Renal cortex interstitium (tissue), 11 donors: ENCODE measurements at regions not wholly inside any gene's neighbourhood (a gene's known extent, or its start where the extent isn't known, plus 50 kb on each side); places are given as distances from the start of the nearest gene placed in this dataset.
"Not testable (repeated sequence)": the region's sequence is repeated elsewhere in the genome, so short reads cannot be mapped to it uniquely, and the experiment has no call there.

Experiments used
- DNase-seq, 11 donors: peaks; one replicate each; pipeline ENCODE4 v3.0.0-alpha.2; 2013; ENCODE audit warnings: low read depth in 9 of 11, low spot score in 4 of 11; ENCODE audit errors: extremely low read depth in 1 of 11

DNA sequence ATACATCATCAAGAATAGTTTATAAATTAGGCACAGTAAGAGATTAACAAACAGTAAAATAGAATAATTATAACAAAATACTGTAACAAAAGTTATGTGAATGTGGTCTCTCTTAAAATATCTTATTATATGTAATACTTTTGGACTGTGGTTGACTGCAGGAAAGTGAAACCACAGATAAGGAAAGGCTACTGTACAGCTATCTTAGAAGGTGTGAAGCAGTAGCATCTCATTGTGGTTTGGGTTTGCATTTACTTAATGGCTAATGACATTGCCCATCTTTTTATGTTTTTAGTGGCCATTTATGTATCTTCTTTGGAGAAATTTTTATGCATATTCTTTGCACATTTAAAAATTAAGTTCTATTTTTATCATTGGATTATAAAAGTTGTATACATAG lies 296.4 kb upstream of the MAGI2 start:
- no peak for DNase-seq

DNA sequence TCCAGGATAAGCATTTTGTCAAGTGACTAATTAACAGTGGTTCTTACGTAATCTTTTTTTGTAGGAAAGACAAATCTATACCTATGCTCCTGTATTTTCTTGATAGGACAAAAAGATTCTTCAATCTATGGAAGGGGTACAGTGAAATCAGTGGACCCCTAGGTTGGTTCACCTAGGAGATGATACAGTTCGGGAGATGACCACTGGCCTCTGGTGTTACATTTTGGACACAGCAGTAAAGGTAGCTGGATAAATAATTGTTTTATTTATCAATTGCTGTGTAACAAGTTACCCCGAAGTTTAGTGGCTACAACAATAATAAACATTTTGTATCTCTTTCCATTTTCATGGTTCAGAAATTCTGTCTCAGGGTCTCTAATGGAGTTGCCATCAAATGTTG lies 288.2 kb upstream of the MAGI2 start:
- no peak for DNase-seq

DNA sequence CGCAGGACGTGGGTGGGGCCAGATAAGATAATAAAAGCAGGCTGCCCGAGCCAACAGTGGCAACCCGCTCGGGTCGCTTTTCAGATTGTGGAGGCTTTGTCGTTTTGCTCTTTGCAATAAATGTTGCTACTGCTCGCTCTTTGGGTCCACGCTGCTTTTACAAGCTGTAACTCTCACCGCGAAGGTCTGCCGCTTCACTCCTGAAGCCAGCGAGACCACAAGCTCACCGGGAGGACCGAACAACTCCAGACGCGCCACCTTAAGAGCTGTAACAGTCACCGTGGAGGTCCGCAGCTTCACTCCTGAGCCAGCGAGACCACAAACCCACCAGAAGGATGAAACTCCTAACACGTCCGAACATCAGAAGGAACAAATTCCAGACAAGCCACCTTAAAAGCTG lies 286.6 kb upstream of the MAGI2 start:
- no peak for DNase-seq

GRCh38 chr7:79739036-79739709 lies 285.7 kb upstream of the MAGI2 start:
- not testable (repeated sequence) for DNase-seq

DNA sequence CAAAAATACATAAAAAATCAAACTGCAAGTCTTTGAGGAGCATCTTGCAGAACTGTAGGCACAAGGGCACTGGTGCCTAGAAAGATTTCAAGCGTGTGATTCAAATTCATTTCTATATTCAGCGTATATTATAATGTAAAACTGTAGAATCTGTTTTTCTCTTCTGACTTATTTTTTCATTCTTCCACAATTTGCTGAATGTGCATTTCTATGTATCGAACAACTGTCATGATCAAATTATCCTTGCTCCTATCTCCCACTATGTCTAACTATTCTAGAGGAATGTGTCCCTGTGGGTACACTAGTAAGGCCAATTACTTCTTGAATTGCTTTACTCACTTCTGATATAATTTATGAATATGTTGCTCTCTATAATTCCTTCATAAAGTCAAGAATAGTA lies 283.0 kb upstream of the MAGI2 start:
- DNase-seq = no peak

GRCh38 chr7:79735012-79735411 lies 281.5 kb upstream of the MAGI2 start:
- no peak for DNase-seq

- no peak for DNase-seq
Measured at GRCh38 chr7:79734181-79734580, 280.7 kb upstream of the MAGI2 start.

DNA sequence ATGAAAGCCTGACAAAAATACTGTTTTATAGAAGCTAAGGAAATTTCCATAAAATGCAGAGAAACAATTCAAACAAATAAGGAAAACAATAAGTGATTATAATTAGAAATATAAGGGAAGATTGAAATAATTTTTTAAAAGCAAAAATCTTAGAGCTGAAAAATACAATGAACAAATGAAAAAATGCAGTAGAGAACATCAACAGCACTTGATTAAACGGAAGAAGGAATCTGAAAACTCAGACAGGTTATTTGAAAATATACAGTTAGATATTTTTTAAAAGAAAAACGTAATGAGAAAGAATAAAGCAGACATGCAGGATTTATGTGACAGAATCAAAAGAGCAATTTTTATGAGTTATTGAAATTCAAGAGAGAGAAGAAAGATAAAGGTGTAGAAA lies 279.1 kb upstream of the MAGI2 start:
- DNase-seq = no peak

DNA sequence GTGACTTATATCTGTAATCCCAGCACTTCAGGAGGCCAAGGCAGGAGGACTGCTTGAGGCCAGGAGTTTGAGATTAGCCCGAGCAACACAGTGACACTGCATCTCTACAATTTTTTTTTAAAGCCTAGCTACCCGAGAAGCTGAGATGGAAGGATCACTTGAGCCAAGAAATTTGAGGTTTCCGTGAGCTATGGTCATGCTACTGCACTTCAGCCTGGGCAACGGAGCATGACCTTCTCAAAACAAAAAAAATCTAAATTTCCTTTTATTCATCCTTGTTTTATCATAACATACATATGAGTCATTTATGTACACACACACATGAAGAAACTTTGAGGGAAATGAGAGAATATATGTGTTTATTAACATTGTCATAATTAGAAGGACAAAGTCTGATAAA lies 277.5 kb upstream of the MAGI2 start:
- no peak for DNase-seq

- peak in 5 of 11 donors; percentile 12 to 20 (median 13) for DNase-seq
Measured at GRCh38 chr7:79723833-79724618, 270.6 kb upstream of the MAGI2 start.

DNA sequence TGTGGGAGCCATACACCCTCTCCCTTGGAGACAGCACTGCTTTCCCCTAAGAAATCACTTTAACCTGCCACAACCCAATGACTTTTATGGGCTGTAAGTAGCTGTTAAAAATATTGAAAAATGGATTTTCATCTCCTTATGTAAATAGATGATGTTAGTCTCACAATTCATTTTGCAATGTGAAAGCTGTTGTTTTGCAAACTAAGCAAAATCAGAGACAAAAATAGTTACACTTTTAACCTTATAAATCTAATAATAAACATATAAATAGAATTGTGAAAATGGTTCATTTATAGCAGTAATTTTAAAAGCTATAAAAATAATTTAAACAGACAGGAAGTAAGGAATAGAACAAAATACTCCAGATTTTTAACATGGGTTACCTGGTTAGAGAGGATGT lies 268.8 kb upstream of the MAGI2 start:
- DNase-seq = no peak

- no peak for DNase-seq
Measured at GRCh38 chr7:79719216-79719615, 265.7 kb upstream of the MAGI2 start.

- DNase-seq = no peak
Measured at GRCh38 chr7:79716329-79716728, 262.9 kb upstream of the MAGI2 start.

DNA sequence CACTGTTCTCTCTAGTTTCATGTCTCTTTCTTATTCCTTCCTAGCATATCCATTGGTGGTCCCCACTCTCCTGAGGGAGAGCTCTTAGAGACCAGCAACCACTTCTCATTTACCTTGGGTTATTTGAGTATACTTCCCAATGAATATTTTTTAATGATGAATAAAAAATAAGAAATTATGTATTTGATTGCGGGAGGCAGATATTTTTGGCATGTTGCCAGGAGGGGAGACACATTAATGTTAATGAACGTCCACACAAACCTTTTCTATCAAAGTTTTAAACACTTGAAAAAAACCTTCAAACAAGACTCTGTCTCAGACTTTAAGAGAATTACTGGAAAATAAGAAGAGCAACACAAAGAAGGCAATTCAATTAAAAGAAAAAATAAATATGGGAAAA lies 260.6 kb upstream of the MAGI2 start:
- DNase-seq = no peak

DNA sequence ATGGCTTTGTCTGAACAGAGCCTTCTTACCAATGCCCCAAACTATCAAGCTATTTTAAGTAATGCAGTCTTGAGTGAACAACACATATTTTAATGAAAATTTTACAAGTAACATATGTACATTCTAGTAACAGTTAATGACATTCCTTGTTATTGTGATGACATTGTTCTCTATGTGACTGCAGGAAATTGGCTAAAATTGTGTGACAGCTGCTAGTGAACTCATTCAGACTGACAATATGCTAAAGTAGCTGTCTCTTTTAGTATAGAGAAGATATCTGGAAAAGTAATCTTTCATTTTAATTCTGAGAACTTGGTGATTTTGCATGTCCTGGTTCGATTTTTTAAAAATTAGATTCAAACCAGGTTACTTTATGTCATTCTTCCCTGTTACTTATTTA lies 259.8 kb upstream of the MAGI2 start:
- no peak for DNase-seq

GRCh38 chr7:79711660-79712059 lies 258.2 kb upstream of the MAGI2 start:
- DNase-seq = no peak

DNA sequence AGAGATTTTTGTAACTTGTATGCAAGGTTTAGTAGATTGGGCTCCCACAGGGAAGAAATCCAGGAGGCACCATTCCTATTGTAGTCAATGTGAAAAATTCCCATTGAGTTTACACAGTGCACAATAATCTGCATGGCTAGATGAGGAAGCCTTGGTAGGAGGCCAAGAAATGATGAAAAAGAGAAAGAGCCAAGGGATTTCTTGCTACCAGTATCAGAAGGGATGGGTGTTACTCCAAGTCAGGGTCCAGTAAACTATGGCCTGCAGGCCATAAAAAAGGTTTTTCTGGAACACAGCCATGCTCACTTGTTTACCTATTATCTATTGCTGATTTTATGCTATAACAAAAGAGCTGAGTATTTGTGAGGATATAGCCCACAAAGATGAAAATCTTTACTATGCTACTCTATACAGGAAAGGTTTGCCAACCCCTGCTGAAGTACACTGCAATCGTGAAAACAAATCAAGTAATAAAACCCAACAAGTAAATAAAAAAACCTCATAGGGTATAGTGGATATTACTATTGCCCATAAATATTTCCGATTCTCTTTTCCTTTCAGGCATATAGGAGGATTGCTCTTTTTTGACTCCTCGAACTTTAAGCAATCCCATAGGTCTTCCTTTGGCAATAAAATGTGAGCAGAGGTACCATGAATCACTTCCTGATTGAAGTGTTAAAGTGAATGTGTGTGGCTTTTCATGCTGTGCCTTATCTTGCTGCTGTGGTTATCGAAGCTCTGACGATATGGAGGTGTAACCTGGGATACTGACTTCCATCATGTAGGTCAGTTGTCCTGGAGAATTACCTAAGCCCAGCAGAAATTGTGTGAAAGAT lies 256.3 kb upstream of the MAGI2 start:
- no peak for DNase-seq

DNA sequence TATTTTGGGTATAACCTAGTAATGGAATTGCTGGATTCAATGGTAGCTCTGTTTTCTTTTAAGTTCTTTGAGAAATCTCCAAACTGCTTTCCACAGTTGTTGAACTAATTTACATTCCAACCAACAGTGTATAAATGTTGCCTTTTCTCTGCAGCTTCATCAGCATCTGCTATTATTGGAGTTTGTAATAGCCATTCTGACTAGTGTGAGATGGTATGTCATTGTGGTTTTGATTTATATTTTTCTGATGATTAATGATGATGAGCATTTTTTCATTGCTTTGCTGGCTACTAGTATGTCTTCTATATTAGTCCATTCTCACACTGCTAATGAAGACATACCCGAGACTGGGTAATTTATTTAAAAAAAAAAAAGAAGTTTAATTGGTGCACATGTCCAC lies 248.6 kb upstream of the MAGI2 start:
- no peak for DNase-seq

DNA sequence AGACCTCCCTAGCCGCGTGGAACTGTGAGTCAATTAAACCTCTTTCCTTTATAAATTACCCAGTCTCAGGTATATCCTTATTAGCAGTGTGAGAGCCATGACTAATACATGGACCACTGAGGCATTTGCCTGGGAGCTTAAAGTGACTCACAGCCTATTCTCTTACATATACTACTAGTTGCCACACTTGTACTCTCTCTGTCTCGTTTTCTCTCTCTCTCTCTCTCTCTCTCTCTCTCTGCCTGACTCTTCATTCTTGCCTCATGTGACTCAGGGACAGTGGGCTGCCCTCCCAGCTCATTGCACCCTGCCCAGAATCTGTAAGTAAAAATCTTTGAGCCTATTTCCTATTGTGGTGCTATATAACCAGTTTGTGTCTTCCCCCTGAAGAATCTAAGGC lies 238.5 kb upstream of the MAGI2 start:
- no peak for DNase-seq

GRCh38 chr7:79691074-79691473 lies 237.6 kb upstream of the MAGI2 start:
- no peak for DNase-seq
